Stimulated activated CD8-positive, alpha-beta memory T cell treated with anti-CD3 and anti-CD28 coated beads, Interleukin-7, amount 100 ng/mL, for 48 hours (primary cell): ENCODE measurements at regions not wholly inside any gene's neighbourhood (a gene's known extent, or its start where the extent isn't known, plus 50 kb on each side); places are given as distances from the start of the nearest gene placed in this dataset.
"Not testable (repeated sequence)": the region's sequence is repeated elsewhere in the genome, so short reads cannot be mapped to it uniquely, and the experiment has no call there.

ENCODE experiments used
- DNase-seq, 2 donors: peaks; one replicate each; pipeline ENCODE4 v3.0.0-alpha.2; 2020; ENCODE audit warnings: low read depth in 1 of 2; ENCODE audit errors: extremely low read depth in 1 of 2

DNA sequence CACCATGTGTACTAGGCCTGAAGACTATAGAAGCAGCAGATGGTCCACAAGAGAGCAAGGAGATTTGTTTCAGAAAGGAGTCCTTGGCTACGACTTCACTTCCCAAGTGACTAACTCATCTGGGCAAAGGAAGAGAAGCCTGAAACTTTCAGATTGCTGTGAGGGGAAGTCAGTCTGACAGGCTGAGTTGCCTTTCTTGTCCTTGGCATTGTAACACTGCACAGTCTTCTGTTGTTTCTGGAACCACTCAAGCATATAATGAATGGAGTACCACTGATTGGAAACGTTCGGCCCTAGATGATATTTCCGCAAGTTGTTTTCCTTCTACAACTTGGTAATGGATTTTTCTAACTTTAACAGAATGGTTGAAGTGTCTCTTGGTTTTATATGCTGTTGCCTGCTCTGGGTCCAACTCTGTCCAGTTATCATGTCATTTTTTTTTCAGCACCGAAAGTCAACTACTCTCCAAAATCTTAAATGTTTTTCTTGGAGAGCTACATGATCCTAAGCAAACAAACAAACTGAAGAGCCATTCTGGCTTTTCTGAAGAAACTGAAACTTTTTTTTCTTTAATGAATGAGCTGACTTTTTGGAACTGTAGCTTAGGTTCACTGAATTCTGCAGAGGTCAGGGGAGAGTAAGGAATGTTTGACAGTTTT, 685.7 kb downstream of the MECOM start:
- DNase-seq = no peak

DNA sequence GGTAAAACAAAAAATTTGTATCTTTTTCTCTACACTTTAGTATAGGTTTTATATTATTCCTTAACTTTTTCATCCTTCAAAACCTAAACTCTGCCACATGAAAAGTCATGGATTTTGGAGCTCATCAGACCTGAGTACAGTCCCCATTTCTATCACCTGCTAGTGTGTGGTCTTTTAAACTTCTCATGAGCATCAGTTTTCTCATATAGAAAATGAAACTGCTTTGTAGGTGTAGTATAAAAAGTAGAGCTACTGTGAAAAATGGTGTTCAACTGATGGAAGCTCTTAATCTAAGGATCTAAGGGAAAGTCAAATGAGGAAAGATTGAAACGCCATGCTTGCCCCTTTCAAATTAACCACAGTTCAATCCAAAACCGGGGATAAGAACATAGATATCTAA, 686.5 kb downstream of the MECOM start:
- no peak for DNase-seq

DNA sequence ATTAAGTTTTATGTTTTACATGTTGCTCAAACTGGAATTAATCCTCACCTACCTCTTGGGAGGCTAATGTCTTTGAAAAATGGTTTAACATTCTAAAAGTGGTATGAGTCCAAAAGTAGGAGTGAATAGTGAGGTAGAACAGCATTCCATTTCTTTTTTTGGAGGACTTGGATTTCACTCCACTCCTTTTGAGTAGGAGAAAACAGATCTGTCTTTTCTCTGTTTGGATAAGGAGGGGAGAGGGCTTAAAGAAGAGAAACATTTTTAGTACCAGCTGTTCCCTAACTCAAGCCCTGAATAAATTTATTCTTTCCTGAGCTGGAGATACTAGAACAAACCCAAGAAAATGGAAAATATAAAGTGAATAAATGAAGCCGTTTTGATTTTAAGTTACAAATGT, 687.9 kb downstream of the MECOM start:
- DNase-seq = no peak

DNA sequence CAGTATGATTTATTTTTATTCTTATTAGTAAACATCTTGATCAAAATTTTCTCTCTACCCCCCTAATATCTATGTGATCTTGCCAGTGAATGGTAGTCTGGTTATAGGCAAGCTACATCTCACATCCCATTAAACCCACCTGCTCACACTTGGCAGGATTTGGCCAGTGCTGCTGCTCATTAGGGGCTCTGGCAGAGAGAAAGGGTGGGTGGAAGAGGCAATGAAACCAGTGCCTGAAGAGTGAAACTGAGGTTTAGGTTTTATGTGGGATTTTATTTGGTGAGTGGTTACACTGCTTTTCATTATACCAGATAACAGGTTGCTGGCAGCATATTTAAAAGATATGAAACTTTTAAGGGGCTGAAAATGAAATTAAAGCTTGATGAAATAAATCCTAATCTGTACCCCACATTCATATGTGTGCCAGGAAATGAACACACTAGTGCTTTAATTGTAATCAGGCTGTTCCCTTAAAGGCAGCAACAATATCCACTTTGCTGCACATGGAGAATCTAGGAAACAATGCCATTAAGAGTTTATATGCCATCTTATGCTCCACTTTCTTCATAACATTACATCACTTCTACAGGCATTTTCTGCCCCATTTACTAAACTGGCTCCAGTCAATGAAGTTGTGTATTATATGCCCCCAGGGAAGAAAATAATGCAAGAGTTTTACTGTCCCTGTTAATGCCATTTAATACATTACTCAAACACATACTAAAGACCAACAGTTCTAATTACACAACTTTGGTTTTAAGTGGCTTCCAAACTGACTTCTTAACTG, 688.7 kb downstream of the MECOM start:
- no peak for DNase-seq

DNA sequence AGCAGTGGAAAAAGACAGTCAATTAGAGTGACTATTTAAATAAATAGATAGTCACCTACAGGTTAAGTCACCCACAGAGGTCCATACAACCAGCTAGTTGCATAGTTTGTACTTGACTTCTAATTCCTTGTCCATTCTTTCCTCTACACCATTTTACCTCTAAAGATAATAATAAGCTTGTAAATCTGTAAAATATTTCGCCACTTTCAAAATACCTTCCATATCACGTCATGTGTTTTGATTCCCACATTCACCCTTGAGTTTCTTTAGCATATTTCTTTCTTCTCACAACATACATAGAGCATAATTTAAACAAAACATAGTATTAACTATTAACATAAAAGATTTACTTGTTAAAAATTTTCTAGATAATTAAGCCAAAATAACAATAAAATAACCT, 689.6 kb downstream of the MECOM start:
- no peak for DNase-seq

DNA sequence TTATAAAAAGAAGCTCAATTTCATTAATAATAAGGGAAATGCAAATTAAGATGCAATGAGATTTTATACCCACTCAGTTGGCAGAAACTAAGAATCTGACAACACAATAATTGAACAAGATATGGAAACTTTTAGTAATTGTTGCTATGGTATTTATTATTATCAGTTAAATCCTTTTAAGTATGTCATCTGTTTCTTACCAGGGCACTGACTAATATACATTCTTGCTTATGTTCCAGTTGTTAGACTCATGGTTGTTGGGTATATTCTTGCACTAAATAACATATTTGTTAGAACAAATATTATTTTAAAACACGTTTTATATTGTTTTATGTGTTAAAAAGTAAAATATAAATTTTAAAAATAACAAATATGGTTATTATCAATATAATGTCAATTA, 690.3 kb downstream of the MECOM start:
- no peak for DNase-seq

DNA sequence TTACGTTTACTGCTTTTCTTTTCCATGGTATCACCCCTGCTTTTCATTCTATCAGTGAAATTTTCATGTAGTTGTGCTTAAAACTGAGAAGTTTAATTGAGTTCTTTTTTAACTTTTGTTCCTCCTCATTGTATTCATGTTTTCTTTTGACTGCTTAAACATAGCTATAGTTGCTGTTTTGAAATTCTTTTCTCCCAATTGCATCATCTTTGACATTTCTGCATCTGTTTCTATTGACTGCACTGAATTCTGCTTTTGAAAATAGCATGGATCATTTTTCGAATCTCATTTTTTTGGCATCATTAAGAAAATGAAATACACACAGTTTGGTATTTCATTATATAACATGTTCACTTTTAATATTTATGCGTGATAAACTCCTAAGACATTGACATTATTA, 694.9 kb downstream of the MECOM start:
- no peak for DNase-seq

DNA sequence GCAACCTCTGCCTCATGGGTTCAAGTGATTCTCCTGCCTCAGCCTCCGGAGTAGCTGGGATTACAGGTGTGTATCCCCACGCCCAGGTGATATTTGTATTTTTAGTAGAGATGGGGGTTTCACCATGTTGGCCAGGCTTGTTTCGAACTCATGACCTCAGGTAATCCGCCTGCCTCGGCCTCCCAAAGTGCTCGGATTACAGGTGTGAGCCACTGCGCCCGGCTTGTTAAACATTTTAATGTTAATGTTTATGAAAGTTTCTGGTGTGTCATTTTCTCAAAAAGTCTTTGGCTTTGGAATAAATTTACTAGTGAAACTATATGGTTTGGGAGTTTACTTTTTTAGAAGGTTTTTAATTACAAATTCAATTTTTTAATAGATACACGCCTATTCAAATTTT, 698.8 kb downstream of the MECOM start:
- no peak for DNase-seq

DNA sequence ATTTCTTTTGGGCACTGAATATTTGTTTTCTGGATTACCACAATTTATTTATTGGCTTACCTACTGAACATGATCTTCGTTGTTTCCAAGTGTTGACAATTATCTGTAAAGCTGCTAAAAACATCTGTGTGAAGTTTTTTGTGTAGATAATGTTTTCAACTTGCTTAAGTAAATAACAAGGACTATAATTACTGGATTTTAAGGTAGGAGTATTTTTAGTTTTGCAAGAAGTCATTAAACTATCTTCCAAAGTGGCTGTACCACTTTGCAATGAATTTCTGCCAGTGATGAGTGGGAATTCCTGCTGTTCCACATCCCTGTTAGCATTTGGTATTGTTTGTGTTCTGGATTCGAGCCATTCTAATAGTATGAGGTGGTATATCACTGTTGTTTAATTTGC, 702.2 kb downstream of the MECOM start:
- no peak for DNase-seq

DNA sequence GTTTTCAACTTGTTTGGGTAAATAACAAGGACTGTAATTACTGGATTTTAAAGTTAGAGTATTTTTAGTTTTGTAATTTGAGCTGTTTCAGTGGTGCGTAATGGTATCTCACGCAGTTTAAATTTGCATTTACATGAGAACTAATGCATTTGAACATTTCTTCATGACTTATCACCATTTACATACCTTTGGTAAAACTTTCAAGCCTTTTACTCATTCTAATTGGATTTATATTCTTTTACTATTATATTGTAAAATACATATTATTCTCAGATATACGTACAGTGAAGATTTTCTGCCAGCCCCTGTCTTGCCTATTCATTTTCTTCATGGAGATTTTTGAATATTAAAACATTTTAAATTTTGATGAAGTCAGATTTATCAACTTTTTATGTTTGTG, 703.8 kb downstream of the MECOM start:
- DNase-seq = no peak

DNA sequence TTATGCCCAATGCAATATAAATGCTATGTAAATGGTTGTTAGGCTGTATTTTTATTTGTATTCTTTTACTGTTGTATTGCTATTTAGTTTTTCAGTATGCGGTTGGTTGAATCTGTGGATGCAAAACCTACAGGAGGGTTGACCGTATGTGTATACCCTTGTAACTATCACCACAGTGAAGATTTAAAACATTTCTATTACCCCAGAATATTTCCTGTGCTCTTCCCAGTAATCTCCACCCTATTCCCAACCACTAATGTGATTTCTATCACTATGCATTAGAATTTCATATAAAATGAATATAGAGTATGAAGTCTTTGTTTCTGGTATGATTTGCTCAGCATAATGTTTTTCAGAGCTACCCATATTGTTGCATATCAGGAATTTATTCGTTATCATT, 705.0 kb downstream of the MECOM start:
- no peak for DNase-seq

DNA sequence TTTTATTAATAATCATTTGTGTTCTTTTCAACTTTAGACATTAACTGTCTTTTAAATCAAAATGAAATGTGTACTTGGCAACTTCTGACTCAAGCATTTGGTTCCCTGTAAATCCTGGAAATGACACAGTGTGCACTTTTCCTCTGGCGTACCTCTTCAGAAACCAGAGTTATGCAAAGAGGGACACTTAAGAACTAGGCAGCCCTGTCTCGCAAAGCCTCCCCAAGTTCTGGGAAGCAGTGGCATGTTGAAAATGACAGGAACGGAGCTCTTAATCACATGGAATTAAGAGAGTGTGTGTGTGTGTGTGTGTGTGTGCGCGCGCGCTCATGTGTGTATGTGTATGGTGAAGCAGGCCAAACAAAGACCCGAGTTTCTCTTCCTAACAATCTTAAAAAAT, 707.4 kb downstream of the MECOM start:
- DNase-seq = no peak

DNA sequence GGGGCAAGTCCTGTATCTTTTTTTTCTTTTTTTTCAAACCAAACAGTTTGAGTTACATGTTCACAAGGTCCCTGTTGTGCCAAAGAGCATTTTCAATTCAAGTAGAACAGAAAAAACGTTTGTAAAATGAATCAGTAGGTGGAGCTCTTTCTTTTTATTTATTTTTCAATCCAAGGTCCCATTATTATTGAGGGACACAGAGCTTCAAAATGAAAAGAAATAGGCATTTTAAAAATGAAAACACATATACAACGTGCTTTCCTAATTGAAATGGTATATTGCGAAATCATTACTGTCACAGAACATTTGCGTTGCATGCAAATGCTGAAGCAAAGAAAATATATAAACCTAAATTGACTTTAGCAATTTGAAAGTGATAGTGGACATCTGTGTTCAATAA, 711.0 kb downstream of the MECOM start:
- DNase-seq = no peak

DNA sequence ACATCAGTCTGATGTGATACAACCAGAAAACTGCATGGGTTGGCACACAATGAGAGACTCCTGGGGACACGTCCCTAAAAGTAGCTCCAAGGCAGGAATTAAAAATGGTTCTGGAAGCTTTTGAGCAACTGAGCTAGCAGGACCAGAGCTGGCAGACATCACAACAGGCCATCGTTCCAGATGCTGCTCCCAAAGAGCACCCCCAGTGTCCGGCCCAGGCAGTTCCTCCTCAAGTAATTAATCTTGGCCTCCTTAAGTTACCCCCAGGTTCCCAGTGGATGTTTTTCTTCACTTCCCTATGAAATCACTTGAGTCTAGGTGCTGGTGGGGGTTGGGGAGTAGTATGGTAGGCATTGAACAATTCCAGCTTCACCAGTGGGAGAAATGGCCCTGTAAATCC, 711.6 kb downstream of the MECOM start:
- no peak for DNase-seq

DNA sequence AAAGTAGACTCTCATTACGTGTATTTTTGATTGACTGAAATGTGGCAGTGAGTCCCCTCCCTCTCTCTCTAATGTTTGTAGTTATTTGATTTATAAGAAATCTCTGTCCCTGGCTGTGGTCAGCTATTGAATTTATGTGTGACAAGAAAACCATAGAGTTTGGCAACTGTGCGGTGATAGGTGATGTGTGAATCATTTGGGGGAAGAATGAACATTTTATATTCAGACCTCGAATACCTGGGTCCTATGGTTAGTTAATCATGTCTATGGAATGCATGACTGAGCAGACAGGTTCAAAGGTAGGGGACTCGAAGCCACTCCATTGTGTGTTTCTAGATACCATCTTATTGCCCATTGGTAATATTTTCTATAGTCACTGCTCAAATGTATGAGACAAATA, 712.1 kb downstream of the MECOM start:
- DNase-seq = no peak

DNA sequence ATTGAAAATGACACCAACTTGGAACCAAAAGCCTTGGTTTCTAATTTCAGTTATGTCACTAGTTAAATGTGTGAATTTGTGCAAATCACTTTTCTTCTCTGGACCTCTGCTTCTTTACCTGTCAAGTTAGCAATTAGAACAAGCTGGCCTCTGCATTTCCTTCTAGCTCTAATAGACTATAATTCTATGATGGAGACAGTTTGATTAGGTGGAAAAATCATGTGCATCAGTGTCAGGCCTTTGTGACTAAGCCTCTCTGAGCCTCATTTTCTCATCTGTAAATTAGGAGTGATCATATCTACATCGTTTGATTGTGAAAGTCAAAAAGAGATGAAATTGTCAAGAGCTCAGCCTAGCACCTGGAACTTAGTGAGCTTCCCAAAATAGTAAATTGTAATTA, 712.9 kb downstream of the MECOM start:
- no peak for DNase-seq

DNA sequence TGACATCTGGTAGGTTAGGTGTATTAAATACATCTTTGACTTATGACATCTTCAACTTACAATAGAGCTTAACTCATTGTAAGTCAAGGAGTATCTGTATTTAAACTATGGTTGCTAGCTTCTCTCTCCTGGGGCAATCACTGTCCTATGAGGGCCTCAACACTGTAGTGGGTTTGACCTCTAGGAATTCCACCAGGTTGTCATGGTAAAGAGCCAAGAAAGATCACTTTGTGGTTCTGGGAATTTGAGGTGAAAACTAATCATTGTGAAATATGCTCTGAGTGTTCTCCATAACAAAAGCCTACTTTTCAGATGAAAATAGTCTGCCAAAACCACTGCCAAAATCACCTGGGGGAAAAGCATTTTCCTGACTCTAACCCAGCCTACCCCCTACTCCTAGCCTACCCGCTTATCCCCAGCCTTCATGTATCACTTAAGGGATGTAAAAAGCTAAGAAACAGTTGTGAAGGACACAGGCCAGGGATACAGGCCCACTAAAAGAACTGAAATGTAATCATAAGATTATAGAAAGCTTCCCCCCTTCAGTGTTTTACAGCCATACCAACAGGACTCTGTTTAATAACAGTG, 723.8 kb downstream of the MECOM start:
- no peak for DNase-seq

DNA sequence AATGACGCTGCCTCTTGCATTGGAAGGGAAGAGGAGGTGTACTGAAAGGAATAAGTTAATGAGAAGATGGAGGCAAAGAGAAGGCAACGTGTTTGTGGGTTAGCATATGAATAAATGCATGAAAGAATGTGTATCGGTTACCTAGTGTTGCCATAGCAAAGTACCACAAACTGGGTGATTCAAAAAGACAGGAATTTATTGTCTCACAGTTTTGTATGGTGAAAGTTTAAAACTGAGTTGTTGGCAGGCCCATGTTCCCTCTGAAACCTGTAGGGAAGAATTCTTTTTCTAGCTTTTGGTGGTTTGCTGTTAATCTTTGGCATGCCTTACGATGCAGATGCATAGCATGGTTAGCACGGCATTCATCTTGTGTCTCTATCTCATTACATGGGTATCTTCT, 729.9 kb downstream of the MECOM start:
- no peak for DNase-seq

DNA sequence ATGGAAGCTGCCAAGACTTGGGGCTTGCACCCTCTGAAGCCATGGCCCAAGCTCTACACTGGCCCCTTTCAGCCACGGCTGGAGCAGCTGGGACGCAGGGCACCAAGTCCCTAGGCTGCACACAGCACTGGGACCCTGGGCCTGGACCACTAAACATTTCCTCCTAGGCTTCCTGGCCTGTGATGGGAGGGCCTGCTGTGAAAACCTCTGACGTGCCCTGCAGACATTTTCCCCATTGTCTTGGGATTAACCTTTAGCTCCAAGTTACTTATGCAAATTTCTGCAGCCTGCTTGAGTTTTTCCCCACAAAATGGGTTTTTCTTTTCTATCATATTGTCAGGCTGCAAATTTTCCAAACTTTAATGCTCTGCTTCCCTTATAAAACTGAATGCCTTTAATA, 733.5 kb downstream of the MECOM start:
- not testable (repeated sequence) for DNase-seq

DNA sequence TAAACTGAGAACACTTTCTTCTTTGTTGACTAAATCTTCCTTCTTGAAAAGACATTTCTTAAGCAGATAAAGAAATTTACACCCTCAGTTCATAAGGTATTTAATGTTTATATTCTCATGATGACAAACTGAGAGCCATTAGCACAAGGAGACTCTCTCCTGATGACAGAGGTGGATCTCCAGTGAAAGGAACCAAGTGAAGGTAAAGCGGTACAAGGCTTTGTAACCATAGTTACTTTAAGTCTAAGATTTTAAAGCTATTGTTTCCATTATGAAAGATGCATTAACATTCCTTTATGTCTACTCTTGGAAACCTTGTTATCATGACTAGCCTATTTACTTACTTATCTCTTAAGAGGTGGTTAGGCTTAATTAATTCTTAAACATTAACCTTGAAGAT, 737.1 kb downstream of the MECOM start:
- DNase-seq = no peak

DNA sequence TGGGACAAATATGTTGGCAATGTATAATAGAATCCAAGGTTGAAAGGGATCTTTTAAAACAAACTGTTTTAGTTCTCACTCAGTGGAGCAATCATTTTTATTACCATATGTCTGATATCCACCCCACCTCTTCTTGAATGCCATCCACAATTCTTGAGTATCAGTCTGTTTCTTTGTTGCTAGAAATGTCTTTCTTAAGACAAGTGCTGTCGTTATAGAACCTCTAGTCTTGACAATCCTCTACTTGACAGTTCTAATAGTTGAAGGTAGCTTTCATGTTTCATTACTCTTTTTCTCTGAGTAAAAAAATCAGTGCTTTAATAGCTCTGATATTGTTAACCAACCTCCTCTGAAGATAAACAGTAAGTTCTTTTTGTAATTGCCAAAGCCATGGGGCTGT, 737.9 kb downstream of the MECOM start:
- no peak for DNase-seq

DNA sequence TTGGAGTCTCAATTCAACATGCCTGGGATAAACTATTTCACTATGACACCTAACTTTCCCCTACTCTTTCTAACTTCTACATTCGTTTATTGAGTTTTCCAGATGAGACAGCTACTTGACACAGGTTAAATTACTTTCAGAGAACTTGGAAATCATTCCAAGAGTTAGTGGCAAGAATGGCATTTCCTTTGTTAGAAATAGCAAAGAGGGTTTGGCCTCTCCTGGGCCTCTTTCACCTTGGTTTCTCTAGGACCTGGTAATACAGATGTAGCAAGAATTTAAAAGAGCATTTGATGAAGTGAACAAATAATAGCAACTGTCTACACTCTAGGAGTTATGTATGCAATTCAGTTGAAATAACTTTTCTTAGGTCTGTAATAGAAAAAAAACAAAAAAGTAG, 748.9 kb downstream of the MECOM start:
- no peak for DNase-seq
